WTC11 (cell line): ENCODE measurements at regions not wholly inside any gene's neighbourhood (a gene's known extent, or its start where the extent isn't known, plus 50 kb on each side); places are given as distances from the start of the nearest gene placed in this dataset.

ENCODE experiments used
- ATAC-seq: fragments of 200-7000 bp; cut with Tn5 transposase; 2 replicates; pipeline ENCODE4 v1.10.0; 2021; ENCODE audit warnings: mild to moderate bottlenecking, moderate library complexity
- CTCF ChIA-PET: fragments of 300-600 bp; sonication (Branson Sonifier 250); formaldehyde crosslinking; loops from one replicate; lab custom pipeline; 2021; ENCODE audit warnings: antibody characterized with exemption; lab: Charles Lee
- POLR2A ChIA-PET: fragments of 350-600 bp; sonication (Branson Sonifier 250); formaldehyde crosslinking; loops from one replicate; lab custom pipeline; 2021; ENCODE audit warnings: antibody characterized with exemption; lab: Charles Lee
- DNase-seq: peaks from one replicate; pipeline ENCODE4 v3.0.0; 2021; ENCODE audit warnings: low spot score
- H3K27ac Mint-ChIP-seq: 2 replicates; pipeline ENCODE4 v1.8.0; 2021; ENCODE audit warnings: mixed read lengths
- H3K27me3 Mint-ChIP-seq: 2 replicates; pipeline ENCODE4 v1.8.0; 2021; ENCODE audit warnings: low read depth, mild to moderate bottlenecking, moderate library complexity, mixed read lengths
- H3K36me3 Mint-ChIP-seq: 2 replicates; pipeline ENCODE4 v1.8.0; 2021; ENCODE audit warnings: mixed read lengths
- H3K4me1 Mint-ChIP-seq: 2 replicates; pipeline ENCODE4 v1.8.0; 2022; ENCODE audit warnings: mixed read lengths
- H3K4me3 Mint-ChIP-seq: 2 replicates; pipeline ENCODE4 v1.8.0; 2021; ENCODE audit warnings: mild to moderate bottlenecking, moderate library complexity, mixed read lengths
- H3K9me3 Mint-ChIP-seq: 2 replicates; pipeline ENCODE4 v1.8.0; 2021; ENCODE audit warnings: mixed read lengths
- ETV6 ChIP-seq: sonication (generic); formaldehyde crosslinking; IDR thresholded peaks from 2 replicates; pipeline ENCODE4 v1.8.1; 2022; ENCODE audit warnings: mild to moderate bottlenecking, missing genetic modification reagents
- FOXK1 ChIP-seq: sonication (generic); formaldehyde crosslinking; IDR thresholded peaks from 2 replicates; pipeline ENCODE4 v1.8.0; 2022; ENCODE audit warnings: mild to moderate bottlenecking, moderate library complexity, missing genetic modification reagents
- HMGA2 ChIP-seq: fragments of 250-450 bp; sonication (Bioruptor Pico); IDR thresholded peaks from 2 replicates; pipeline ENCODE4 v1.4.0; 2021; ENCODE audit warnings: mild to moderate bottlenecking, moderate library complexity
- MXD4 ChIP-seq: fragments of 250-450 bp; sonication (Bioruptor Pico); IDR thresholded peaks from 2 replicates; pipeline ENCODE4 v1.8.0; 2021; ENCODE audit warnings: mild to moderate bottlenecking, moderate library complexity, borderline replicate concordance
- MYBL2 ChIP-seq: sonication (generic); formaldehyde crosslinking; IDR thresholded peaks from 2 replicates; pipeline ENCODE4 v1.8.1; 2023; ENCODE audit warnings: mild to moderate bottlenecking, moderate library complexity, missing genetic modification reagents
- NFATC4 ChIP-seq: fragments of 250-450 bp; sonication (Bioruptor Pico); IDR thresholded peaks from 2 replicates; pipeline ENCODE4 v1.9.0; 2021; ENCODE audit warnings: mild to moderate bottlenecking
- NFYB ChIP-seq: sonication (generic); formaldehyde crosslinking; conservative IDR thresholded peaks from 2 replicates; pipeline ENCODE4 v1.8.0; 2022; ENCODE audit warnings: low read depth, missing genetic modification reagents
- NR3C1 ChIP-seq: sonication (generic); formaldehyde crosslinking; conservative IDR thresholded peaks from 2 replicates; pipeline ENCODE4 v1.8.1; 2023; ENCODE audit warnings: low read depth, mild to moderate bottlenecking, missing genetic modification reagents
- SMAD3 ChIP-seq: sonication (generic); formaldehyde crosslinking; IDR thresholded peaks from 2 replicates; pipeline ENCODE4 v1.8.0; 2022; ENCODE audit warnings: missing genetic modification reagents, mild to moderate bottlenecking, borderline replicate concordance
- SMAD4 ChIP-seq: sonication (generic); formaldehyde crosslinking; IDR thresholded peaks from 2 replicates; pipeline ENCODE4 v1.8.0; 2022; ENCODE audit warnings: mild to moderate bottlenecking, missing genetic modification reagents
- TP53 ChIP-seq: sonication (generic); formaldehyde crosslinking; IDR thresholded peaks from 2 replicates; pipeline ENCODE4 v1.8.1; 2023; ENCODE audit warnings: mild to moderate bottlenecking, missing genetic modification reagents
- TF ChIP-seq, protein P1 (sequence below): sonication (generic); formaldehyde crosslinking; IDR thresholded peaks from 2 replicates; pipeline ENCODE4 v1.8.1; 2022; ENCODE audit warnings: mild to moderate bottlenecking, missing genetic modification reagents, moderate library complexity, borderline replicate concordance
- TF ChIP-seq, protein P2 (sequence below): sonication (generic); formaldehyde crosslinking; IDR thresholded peaks from 2 replicates; pipeline ENCODE4 v1.8.1; 2023; ENCODE audit warnings: mild to moderate bottlenecking, moderate library complexity, missing genetic modification reagents
- TF ChIP-seq, protein P3 (sequence below): sonication (generic); formaldehyde crosslinking; conservative IDR thresholded peaks from 2 replicates; pipeline ENCODE4 v1.8.1; 2023; ENCODE audit warnings: mild to moderate bottlenecking, low read depth, missing genetic modification reagents, moderate library complexity
- TF ChIP-seq, protein P4 (sequence below): fragments of 250-450 bp; sonication (Bioruptor Pico); IDR thresholded peaks from 2 replicates; pipeline ENCODE4 v1.9.0; 2021; ENCODE audit warnings: mild to moderate bottlenecking
- TF ChIP-seq, protein P5 (sequence below): fragments of 250-450 bp; sonication (Bioruptor Pico); IDR thresholded peaks from 2 replicates; pipeline ENCODE4 v1.9.0; 2021; ENCODE audit warnings: mild to moderate bottlenecking, borderline replicate concordance
- TF ChIP-seq, protein P6 (sequence below): sonication (generic); formaldehyde crosslinking; IDR thresholded peaks from 2 replicates; pipeline ENCODE4 v1.8.0; 2022; ENCODE audit warnings: mild to moderate bottlenecking, missing genetic modification reagents

DNA sequence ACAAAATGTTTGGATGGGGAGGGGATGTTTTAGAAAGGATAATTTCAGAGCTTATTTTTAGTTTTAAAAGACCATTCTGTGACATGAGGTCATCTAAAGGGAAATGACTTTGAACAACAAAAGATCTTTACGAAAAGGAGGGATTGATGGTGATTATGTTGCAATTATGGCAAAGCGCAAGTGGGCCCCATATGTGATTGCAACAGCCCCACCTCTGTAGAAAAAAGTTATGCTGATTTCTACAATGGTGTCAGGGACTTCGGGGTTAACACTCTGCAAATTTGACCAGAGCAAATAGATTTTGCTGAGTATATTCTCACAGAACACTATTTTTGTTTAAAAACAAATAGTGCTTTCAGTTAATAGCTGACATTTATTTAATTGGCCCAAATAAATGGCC lies 312.8 kb downstream of the NSG2 start:
- H3K9me3 Mint-ChIP-seq, result peaks cover 16% of the 10 kb centered on the region
- H3K27ac Mint-ChIP-seq, result no peak overlapping the region
- H3K27me3 Mint-ChIP-seq, result no peaks in the 10 kb centered on the region
- DNase-seq (no peak), ATAC-seq (no peak)
- no peak overlapping the region for H3K4me3 Mint-ChIP-seq
- ChIA-PET CTCF (interaction anchor here (1.2 kb wide), 1 partner anchor 61 kb away, joined by 3 read pairs; no protein-coding TSS in a partner anchor), POLR2A (no interaction called here)
- H3K36me3 Mint-ChIP-seq, result peaks cover 5% of the 10 kb centered on the region
- no peaks in the 10 kb centered on the region for H3K4me1 Mint-ChIP-seq
- no peak for TF ChIP-seq HMGA2
- TF ChIP-seq, protein P1, sequence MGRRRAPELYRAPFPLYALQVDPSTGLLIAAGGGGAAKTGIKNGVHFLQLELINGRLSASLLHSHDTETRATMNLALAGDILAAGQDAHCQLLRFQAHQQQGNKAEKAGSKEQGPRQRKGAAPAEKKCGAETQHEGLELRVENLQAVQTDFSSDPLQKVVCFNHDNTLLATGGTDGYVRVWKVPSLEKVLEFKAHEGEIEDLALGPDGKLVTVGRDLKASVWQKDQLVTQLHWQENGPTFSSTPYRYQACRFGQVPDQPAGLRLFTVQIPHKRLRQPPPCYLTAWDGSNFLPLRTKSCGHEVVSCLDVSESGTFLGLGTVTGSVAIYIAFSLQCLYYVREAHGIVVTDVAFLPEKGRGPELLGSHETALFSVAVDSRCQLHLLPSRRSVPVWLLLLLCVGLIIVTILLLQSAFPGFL (CRISPR knock-in tag), result no peak
- TF ChIP-seq ETV6, result no peak
- TF ChIP-seq, protein P2, sequence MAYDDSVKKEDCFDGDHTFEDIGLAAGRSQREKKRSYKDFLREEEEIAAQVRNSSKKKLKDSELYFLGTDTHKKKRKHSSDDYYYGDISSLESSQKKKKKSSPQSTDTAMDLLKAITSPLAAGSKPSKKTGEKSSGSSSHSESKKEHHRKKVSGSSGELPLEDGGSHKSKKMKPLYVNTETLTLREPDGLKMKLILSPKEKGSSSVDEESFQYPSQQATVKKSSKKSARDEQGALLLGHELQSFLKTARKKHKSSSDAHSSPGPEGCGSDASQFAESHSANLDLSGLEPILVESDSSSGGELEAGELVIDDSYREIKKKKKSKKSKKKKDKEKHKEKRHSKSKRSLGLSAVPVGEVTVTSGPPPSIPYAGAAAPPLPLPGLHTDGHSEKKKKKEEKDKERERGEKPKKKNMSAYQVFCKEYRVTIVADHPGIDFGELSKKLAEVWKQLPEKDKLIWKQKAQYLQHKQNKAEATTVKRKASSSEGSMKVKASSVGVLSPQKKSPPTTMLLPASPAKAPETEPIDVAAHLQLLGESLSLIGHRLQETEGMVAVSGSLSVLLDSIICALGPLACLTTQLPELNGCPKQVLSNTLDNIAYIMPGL (CRISPR knock-in tag), result no peak
- TF ChIP-seq, protein P3, sequence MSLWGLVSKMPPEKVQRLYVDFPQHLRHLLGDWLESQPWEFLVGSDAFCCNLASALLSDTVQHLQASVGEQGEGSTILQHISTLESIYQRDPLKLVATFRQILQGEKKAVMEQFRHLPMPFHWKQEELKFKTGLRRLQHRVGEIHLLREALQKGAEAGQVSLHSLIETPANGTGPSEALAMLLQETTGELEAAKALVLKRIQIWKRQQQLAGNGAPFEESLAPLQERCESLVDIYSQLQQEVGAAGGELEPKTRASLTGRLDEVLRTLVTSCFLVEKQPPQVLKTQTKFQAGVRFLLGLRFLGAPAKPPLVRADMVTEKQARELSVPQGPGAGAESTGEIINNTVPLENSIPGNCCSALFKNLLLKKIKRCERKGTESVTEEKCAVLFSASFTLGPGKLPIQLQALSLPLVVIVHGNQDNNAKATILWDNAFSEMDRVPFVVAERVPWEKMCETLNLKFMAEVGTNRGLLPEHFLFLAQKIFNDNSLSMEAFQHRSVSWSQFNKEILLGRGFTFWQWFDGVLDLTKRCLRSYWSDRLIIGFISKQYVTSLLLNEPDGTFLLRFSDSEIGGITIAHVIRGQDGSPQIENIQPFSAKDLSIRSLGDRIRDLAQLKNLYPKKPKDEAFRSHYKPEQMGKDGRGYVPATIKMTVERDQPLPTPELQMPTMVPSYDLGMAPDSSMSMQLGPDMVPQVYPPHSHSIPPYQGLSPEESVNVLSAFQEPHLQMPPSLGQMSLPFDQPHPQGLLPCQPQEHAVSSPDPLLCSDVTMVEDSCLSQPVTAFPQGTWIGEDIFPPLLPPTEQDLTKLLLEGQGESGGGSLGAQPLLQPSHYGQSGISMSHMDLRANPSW (CRISPR knock-in tag), result no peak
- TF ChIP-seq, protein P4, sequence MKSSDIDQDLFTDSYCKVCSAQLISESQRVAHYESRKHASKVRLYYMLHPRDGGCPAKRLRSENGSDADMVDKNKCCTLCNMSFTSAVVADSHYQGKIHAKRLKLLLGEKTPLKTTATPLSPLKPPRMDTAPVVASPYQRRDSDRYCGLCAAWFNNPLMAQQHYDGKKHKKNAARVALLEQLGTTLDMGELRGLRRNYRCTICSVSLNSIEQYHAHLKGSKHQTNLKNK (CRISPR knock-in tag), result no peak
- TF ChIP-seq NFYB (CRISPR knock-in tag), result no peak
- no peak for TF ChIP-seq NR3C1 (CRISPR knock-in tag)
- TF ChIP-seq, protein P5, sequence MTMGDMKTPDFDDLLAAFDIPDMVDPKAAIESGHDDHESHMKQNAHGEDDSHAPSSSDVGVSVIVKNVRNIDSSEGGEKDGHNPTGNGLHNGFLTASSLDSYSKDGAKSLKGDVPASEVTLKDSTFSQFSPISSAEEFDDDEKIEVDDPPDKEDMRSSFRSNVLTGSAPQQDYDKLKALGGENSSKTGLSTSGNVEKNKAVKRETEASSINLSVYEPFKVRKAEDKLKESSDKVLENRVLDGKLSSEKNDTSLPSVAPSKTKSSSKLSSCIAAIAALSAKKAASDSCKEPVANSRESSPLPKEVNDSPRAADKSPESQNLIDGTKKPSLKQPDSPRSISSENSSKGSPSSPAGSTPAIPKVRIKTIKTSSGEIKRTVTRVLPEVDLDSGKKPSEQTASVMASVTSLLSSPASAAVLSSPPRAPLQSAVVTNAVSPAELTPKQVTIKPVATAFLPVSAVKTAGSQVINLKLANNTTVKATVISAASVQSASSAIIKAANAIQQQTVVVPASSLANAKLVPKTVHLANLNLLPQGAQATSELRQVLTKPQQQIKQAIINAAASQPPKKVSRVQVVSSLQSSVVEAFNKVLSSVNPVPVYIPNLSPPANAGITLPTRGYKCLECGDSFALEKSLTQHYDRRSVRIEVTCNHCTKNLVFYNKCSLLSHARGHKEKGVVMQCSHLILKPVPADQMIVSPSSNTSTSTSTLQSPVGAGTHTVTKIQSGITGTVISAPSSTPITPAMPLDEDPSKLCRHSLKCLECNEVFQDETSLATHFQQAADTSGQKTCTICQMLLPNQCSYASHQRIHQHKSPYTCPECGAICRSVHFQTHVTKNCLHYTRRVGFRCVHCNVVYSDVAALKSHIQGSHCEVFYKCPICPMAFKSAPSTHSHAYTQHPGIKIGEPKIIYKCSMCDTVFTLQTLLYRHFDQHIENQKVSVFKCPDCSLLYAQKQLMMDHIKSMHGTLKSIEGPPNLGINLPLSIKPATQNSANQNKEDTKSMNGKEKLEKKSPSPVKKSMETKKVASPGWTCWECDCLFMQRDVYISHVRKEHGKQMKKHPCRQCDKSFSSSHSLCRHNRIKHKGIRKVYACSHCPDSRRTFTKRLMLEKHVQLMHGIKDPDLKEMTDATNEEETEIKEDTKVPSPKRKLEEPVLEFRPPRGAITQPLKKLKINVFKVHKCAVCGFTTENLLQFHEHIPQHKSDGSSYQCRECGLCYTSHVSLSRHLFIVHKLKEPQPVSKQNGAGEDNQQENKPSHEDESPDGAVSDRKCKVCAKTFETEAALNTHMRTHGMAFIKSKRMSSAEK (CRISPR knock-in tag), result no peak
- no peak for TF ChIP-seq MXD4 (CRISPR knock-in tag)
- TF ChIP-seq SMAD3, result no peak
- no peak for TF ChIP-seq NFATC4 (CRISPR knock-in tag)
- no peak for TF ChIP-seq FOXK1 (CRISPR knock-in tag)
- no peak for TF ChIP-seq SMAD4 (CRISPR knock-in tag)
- no peak for TF ChIP-seq MYBL2 (CRISPR knock-in tag)
- no peak for TF ChIP-seq TP53 (CRISPR knock-in tag)
- TF ChIP-seq, protein P6, sequence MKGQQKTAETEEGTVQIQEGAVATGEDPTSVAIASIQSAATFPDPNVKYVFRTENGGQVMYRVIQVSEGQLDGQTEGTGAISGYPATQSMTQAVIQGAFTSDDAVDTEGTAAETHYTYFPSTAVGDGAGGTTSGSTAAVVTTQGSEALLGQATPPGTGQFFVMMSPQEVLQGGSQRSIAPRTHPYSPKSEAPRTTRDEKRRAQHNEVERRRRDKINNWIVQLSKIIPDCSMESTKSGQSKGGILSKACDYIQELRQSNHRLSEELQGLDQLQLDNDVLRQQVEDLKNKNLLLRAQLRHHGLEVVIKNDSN (CRISPR knock-in tag), result no peak
